ENCODE measurements at regions not wholly inside any gene's neighbourhood (a gene's known extent, or its start where the extent isn't known, plus 50 kb on each side); places are given as distances from the start of the nearest gene placed in this dataset.
"Not testable (repeated sequence)": the region's sequence is repeated elsewhere in the genome, so short reads cannot be mapped to it uniquely, and the experiment has no call there.

DNA sequence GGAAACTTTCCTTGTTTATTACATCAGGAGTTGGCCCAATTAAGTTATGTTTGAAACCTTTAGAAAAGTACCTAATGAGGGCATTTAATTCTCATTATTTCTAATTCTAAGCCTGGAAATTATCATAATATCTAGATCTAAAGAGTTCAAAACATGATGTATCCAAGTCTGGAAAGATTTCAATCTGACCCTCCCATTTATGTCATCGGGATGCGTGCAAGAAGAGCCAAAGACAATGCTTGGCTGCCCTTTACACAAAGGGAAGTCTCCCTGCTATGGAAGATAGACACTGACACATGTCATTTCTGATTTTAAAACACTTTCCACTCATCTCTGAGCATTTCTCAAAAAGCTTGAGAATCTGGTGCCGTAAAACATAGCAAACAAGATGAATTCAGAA lies 222.4 kb downstream of the ANTXR2 start:
- DNase-seq (ENCODE audit: low read depth, low spot score) = no peak

DNA sequence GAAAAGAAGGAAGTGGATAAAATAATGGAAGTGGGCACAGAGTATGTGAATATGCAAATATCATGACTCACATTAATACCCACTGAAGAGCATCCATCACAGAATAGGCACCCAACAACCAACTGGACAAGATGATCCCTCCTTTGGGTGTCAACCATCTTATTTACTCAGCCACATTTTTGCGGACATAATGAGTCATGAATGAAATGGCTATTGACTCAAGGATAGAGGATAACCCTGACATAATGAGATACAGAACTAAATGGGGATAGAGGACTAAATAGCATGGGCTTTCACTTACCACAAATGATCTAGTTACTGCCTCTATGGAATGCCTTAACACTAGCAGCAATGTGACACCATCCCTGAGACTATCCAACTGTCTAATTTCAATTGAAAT lies 224.7 kb downstream of the ANTXR2 start:
- DNase-seq (ENCODE audit: low read depth, low spot score) = no peak

GRCh38 chr4:79847411-79847810 lies 225.6 kb downstream of the ANTXR2 start:
- no peak for DNase-seq (ENCODE audit: low read depth, low spot score)

- no peak for DNase-seq (ENCODE audit: low read depth, low spot score)
Measured at GRCh38 chr4:79842162-79842561, 230.9 kb downstream of the ANTXR2 start.

DNA sequence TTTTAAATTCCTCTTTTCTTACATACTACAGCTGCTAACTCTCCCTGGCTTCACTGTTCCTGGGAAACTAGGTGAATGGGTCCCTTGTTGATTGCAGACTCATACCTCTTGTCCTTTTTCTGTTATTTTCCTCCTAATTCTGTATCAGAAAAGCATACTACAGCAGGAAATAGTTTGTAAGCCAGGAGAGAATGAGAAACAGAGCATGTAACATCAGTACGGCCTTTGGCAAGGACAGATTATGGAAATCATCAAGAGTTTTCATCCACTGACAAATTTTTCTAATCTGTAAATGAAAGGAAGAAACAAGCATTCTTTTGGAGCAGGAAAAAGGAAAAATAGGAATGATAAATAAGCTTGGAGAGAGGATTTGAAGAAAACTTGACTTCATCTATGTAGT lies 239.2 kb downstream of the ANTXR2 start:
- DNase-seq (ENCODE audit: low read depth, low spot score) = no peak

GRCh38 chr4:79831701-79832514 lies 241.1 kb downstream of the ANTXR2 start:
- DNase-seq (ENCODE audit: low read depth, low spot score) = no peak

DNA sequence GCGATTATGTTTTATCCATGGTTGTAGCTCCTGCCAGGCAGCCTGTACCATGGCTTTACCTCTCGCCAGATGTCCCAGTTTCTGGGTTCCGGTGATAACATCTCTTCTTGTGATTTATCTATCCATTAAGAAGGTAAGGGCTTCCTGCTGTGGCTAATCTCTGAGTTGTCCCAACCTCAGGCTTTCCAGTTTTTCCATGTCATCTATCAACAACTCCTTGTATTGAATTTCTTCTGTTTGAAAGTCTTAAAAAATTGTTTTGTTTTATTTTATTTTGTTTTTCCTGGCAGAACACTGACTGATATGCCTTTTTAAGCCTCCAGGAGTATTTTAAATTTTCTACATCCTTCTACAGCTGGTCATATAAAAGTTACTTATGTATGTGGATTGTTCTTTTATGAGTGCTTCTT lies 241.9 kb downstream of the ANTXR2 start:
- DNase-seq (ENCODE audit: low read depth, low spot score) = no peak

DNA sequence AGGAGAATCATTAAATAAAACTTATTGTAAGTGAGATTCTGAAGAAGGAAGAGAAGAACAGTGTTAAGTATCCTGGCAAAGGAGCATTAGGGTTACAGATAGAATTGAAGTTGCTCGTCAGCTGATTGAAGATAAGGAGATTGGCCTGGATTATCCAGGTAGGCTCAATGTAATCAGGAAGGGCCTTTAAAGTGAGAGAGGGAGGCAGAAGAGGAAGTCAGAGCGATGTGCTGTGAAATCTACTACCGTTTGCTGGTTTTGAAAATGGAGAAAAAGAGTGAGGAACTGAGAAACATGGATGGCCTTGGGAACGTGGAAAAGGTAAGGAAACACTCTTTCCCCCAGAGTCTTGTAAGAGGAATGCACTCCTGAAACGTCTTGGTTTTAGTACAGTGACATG lies 245.7 kb downstream of the ANTXR2 start:
- no peak for DNase-seq (ENCODE audit: low read depth, low spot score)

DNA sequence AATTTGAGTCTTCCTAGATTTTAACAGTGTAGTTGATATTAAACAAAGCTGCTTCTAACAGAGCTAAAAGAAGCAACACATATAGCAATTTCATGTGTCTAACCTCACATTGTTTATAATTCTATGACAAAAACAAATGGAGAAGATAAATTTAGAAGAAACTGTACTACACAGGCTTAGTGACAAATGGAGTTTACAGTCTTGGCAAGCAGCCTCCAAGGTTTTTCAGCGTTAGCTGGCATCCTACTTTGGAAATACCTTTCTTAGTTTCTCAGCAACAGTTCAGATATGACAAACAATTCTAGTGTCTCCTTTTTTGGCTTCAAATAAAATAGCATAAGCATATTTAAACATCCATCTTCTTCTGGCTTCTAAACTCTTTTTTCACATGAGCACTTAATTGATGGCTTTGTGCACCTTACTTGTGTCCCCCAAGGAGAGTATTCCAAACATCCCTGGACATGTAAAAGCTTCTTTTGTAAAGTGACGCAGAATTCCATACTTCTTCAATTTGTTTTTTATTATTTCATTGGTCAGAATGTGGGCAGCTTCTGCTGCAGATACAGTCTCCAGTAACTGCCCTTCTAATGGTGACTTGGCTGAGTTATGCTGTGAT lies 249.8 kb downstream of the ANTXR2 start:
- no peak for DNase-seq (ENCODE audit: low read depth, low spot score)

GRCh38 chr4:79820427-79820826 lies 252.6 kb downstream of the ANTXR2 start:
- DNase-seq (ENCODE audit: low read depth, low spot score) = no peak

GRCh38 chr4:79807933-79808332 lies 265.1 kb downstream of the ANTXR2 start:
- not testable (repeated sequence) for DNase-seq (ENCODE audit: low read depth, low spot score)

DNA sequence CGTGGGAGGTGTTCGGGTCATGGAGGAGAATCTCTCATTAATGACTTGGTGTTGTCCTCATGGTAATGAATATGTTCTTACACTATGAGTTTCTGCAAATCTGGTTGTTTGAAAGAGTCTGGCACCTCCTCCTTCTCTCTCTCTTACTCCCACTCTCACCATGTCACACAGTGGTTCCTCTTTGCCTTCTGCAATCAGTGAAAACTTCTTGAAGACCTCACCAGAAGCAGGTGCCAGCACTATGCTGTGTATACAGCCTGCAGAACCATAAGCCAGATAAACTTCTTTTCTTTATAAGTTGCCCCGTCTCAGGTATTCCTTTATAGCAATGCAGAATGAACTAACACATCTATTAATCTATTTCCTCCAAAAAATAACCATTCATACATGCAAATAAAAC lies 275.0 kb downstream of the ANTXR2 start:
- DNase-seq (ENCODE audit: low read depth, low spot score) = no peak

DNA sequence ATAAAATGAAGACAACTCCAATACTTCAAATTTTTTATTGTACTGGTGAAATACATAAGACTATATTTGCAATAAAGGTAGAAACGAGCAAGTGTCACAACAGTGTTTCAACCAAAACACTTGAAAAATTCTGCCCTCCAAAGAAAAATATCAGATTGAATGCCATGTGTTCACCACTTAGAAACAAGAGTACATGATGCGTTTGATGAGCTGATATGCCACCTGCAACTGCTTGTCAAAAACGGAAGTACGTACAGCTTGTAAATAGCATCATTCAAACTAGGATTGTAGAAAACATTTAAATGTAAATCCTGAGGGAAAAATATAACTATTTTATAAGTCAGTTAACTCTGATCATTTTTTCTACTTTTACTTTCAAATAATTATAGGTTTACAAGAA lies 276.1 kb downstream of the ANTXR2 start:
- DNase-seq (ENCODE audit: low read depth, low spot score) = no peak

DNA sequence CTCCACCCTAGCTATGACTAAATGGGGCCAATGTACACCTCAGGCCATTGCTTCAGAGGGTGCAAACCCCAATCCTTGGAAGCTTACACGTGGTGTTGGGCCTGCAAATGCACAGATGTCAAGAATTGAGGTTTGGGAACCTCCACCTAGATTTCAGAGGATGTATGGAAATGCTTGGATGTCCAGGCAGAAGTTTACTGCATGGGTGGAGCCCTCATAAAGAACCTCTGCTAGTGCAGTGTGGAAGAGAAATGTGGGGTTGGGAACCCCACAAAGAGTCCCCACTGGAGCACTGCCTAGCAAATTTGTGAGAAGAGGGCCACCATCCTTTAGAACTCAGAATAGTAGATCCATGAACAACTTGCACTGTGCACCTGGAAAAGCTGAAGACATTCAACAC lies 284.1 kb downstream of the ANTXR2 start:
- DNase-seq (ENCODE audit: low read depth, low spot score) = no peak

- DNase-seq (ENCODE audit: low read depth, low spot score) = no peak
Measured at GRCh38 chr4:79780129-79780528, 292.9 kb downstream of the ANTXR2 start.

GRCh38 chr4:79772510-79772909 lies 300.5 kb downstream of the ANTXR2 start:
- no peak for DNase-seq (ENCODE audit: low read depth, low spot score)

GRCh38 chr4:79764120-79764519 lies 308.9 kb downstream of the ANTXR2 start:
- no peak for DNase-seq (ENCODE audit: low read depth, low spot score)

DNA sequence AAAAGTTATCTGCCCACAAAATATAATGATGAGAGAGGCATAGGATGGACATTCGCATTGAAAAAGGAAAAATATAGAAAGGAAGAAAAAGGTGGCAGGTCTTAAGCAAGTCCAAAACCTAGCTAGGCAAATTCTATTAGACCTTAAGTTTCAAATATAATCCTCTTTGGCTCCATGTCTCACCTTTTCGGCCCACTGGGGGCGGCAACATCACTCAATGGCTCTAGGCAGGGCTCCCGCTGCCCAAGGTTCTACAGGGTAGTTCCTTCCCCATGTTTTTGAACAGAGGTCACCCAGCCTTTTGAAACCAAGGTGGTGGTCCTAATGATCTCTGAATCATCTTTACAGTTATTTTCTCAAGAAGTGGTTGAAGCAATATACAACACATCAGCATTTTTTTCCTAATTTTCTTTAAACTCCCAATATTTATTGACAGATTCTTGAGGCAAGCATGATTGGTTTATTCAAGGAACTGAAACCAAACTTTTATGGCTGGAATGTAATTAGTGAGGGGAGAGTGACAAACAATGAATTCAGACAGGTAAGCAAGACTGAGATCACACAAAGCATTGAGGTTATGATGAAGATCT lies 309.4 kb downstream of the ANTXR2 start:
- DNase-seq (ENCODE audit: low read depth, low spot score) = no peak

DNA sequence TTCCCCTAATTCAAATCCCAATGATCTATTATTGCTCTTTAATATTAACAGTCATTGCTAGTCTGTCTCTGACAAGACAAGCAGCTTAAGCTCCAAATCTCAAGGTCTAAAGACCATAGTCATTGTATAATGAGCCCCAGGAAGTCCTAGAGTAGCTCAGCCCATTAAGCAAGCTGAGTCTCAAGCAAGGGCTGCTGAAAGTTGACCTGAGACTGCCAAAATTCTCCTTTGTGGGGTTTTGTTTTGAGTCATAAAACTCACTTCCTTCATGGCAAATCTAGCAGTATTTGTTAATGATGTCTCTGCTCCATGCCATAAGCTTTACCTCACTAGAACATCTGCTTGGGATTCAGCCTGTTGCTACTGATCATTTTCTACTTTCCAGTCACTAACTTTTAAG lies 313.2 kb downstream of the ANTXR2 start:
- DNase-seq (ENCODE audit: low read depth, low spot score) = no peak

DNA sequence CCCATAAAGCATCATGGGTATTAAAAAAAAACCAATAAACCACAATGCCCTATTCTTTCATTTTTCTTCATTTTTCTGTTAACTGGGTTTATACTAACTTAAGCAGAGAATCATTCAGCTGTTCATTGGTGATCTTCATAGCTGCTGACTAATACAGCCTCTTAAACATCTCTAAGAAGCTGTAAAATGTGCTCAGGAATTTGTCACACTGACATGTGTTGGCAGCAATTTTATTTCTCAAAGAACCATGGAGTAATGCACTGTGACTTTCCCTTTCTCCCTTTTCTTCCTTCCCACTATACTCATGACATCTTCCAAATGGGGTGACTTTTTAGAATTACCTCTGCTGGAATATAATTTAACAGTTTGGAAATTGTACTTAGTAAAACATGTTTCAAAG lies 315.4 kb downstream of the ANTXR2 start:
- DNase-seq (ENCODE audit: low read depth, low spot score) = no peak

DNA sequence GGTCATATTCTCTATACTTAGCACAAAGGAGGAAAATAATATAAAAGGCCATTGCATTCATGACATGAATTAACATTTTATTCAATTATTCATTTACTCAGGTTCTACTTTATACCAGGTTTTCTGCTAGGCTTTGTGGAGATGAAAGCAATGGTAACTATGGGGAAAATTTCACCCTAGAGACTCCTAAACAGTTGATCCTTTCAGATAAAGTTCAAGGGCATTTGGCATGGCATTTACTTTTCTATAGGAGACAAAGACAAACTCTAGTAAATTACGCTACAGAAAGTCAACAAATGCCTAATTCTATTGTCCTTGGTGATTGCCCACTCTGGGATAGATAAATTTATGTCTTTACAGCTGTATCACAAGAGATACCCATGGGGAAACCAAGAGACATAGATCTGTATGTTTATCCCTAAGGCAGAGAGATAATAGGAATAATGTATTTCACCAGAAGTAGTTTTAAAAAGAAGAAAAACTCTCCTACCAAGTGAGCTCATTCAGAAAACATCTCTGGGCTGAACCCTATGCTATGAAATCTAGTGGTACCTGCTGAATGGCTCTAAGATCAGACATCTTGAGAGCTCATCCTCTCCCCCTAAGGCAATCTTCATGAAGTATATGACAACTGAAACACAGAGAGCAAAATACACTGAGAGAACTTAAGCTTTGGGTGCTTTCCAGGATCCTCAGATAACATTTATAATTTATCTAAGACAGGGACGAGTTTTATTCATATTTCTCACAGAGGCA lies 316.7 kb downstream of the ANTXR2 start:
- no peak for DNase-seq (ENCODE audit: low read depth, low spot score)

DNA sequence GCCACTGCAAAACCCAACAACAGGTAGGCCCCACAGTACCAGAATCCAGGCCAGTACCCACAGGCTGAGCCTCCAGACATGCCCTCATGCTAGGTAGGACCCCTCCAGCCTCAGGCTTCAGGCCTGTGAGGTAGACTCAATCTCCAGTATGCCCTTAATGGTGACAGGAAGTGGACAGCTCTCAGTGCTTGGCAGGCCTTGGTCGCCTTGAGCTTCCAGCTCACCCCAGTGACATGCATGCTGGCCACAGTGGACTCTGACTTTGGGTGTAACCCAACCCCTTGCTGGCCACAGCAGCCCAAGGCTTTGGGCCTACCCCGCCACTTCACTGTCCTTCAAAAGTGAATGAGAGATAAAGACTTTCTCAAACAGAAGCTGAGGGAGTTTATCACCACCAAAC lies 324.2 kb downstream of the ANTXR2 start:
- DNase-seq (ENCODE audit: low read depth, low spot score) = no peak

Measured in smooth muscle cell of the brain vasculature (primary cell).